H9 (cell line): ENCODE measurements at regions not wholly inside any gene's neighbourhood (a gene's known extent, or its start where the extent isn't known, plus 50 kb on each side); places are given as distances from the start of the nearest gene placed in this dataset.

Experiments used
- DNase-seq: peaks from one replicate; pipeline ENCODE4 v3.0.0-alpha.2; 2017
- H2AFZ ChIP-seq: one replicate; pipeline ENCODE4 v1.6.1; 2013; ENCODE audit warnings: mild to moderate bottlenecking, low read length, control low read depth, moderate library complexity
- H2AK5ac ChIP-seq: 2 replicates; pipeline ENCODE4 v1.6.1; 2013; ENCODE audit warnings: low read length, control low read depth, mixed read lengths; ENCODE audit not compliant: insufficient read length
- H2BK120ac ChIP-seq: one replicate; pipeline ENCODE4 v1.6.1; 2013; ENCODE audit warnings: low read depth, mild to moderate bottlenecking, low read length, control low read depth, inconsistent platforms; ENCODE audit not compliant: poor library complexity, severe bottlenecking
- H2BK12ac ChIP-seq: 2 replicates; pipeline ENCODE4 v1.6.1; 2013; ENCODE audit warnings: low read length, control low read depth, mixed read lengths, low read depth; ENCODE audit not compliant: insufficient read length
- H2BK15ac ChIP-seq: 2 replicates; pipeline ENCODE4 v1.6.1; 2013; ENCODE audit warnings: low read depth, low read length, control low read depth
- H2BK20ac ChIP-seq: one replicate; pipeline ENCODE4 v1.6.1; 2013; ENCODE audit warnings: low read depth, mild to moderate bottlenecking, low read length, control low read depth, inconsistent platforms; ENCODE audit not compliant: poor library complexity, severe bottlenecking
- H2BK5ac ChIP-seq: 2 replicates; pipeline ENCODE4 v1.6.1; 2013; ENCODE audit warnings: low read length, control low read depth, mixed read lengths; ENCODE audit not compliant: insufficient read length
- H3K14ac ChIP-seq: 2 replicates; pipeline ENCODE4 v1.6.1; 2013; ENCODE audit warnings: low read length, control low read depth; ENCODE audit not compliant: insufficient read depth
- H3K18ac ChIP-seq: 2 replicates; pipeline ENCODE4 v1.6.1; 2013; ENCODE audit warnings: low read depth, mild to moderate bottlenecking, mixed read lengths, low read length, control low read depth; ENCODE audit not compliant: insufficient read length
- H3K23ac ChIP-seq: 2 replicates; pipeline ENCODE4 v1.6.1; 2013; ENCODE audit warnings: low read length, control low read depth, mixed read lengths, low read depth; ENCODE audit not compliant: insufficient read length
- H3K23me2 ChIP-seq: 2 replicates; pipeline ENCODE4 v1.6.1; 2013; ENCODE audit warnings: low read depth, mild to moderate bottlenecking, mixed read lengths, low read length, control low read depth; ENCODE audit not compliant: insufficient read length, poor library complexity, severe bottlenecking
- H3K27ac ChIP-seq: 2 replicates; pipeline ENCODE4 v1.5.1; 2013; ENCODE audit warnings: low read length, control low read depth, mixed read lengths, low read depth; ENCODE audit not compliant: insufficient read length
- H3K27me3 ChIP-seq: 2 replicates; pipeline ENCODE4 v1.6.1; 2013; ENCODE audit warnings: low read length, control low read depth, inconsistent platforms; ENCODE audit not compliant: insufficient read depth
- H3K4ac ChIP-seq: 2 replicates; pipeline ENCODE4 v1.6.1; 2013; ENCODE audit warnings: low read depth, mild to moderate bottlenecking, control low read depth, inconsistent platforms, low read length, moderate library complexity
- H3K4me1 ChIP-seq: 2 replicates; pipeline ENCODE4 v1.6.1; 2013; ENCODE audit warnings: low read length, control low read depth, inconsistent platforms; ENCODE audit not compliant: insufficient read depth
- H3K4me2 ChIP-seq: 2 replicates; pipeline ENCODE4 v1.6.1; 2013; ENCODE audit warnings: low read length, control low read depth, mixed read lengths; ENCODE audit not compliant: insufficient read length, insufficient read depth
- H3K56ac ChIP-seq: 2 replicates; pipeline ENCODE4 v1.6.1; 2013; ENCODE audit warnings: low read depth, mild to moderate bottlenecking, mixed read lengths, low read length, control low read depth; ENCODE audit not compliant: insufficient read length
- H3K79me1 ChIP-seq: 2 replicates; pipeline ENCODE4 v1.6.1; 2013; ENCODE audit warnings: low read depth, mild to moderate bottlenecking, moderate library complexity, low read length, control low read depth, inconsistent platforms; ENCODE audit not compliant: insufficient read depth, poor library complexity, severe bottlenecking
- H3K79me2 ChIP-seq: 2 replicates; pipeline ENCODE4 v1.6.1; 2013; ENCODE audit warnings: low read length, control low read depth, inconsistent platforms; ENCODE audit not compliant: insufficient read depth
- H3K9ac ChIP-seq: 2 replicates; pipeline ENCODE4 v1.6.1; 2013; ENCODE audit warnings: low read length, control low read depth, mixed read lengths; ENCODE audit not compliant: insufficient read length; ENCODE audit errors: extremely low read depth
- H3K9me3 ChIP-seq: one replicate; pipeline ENCODE4 v1.6.1; 2013; ENCODE audit warnings: low read depth, low read length, inconsistent platforms; ENCODE audit not compliant: control insufficient read depth
- H3T11ph ChIP-seq: one replicate; pipeline ENCODE4 v1.6.1; 2013; ENCODE audit warnings: mild to moderate bottlenecking, low read length, control low read depth, inconsistent platforms
- H4K20me1 ChIP-seq: one replicate; pipeline ENCODE4 v1.6.1; 2013; ENCODE audit not compliant: control insufficient read depth, insufficient read length, insufficient read depth
- H4K5ac ChIP-seq: 2 replicates; pipeline ENCODE4 v1.6.1; 2013; ENCODE audit warnings: low read depth, mild to moderate bottlenecking, mixed read lengths, low read length, control low read depth; ENCODE audit not compliant: insufficient read length
- H4K8ac ChIP-seq: replicated peaks from 2 replicates; pipeline ENCODE4 v1.6.1; 2013; ENCODE audit warnings: low read length, control low read depth, mixed read lengths, low read depth; ENCODE audit not compliant: insufficient read length
- H4K91ac ChIP-seq: 2 replicates; pipeline ENCODE4 v1.6.1; 2013; ENCODE audit warnings: low read depth, mild to moderate bottlenecking, moderate library complexity, mixed read lengths, low read length, control low read depth; ENCODE audit not compliant: insufficient read length
- H3K27ac Mint-ChIP-seq, 3 experiments: 2 replicates in 2 of 3; 3 replicates in 1 of 3; pipeline ENCODE4 v1.8.0; 2020 to 2021; ENCODE audit warnings: mixed read lengths in 3 of 3, mild to moderate bottlenecking in 1 of 3, moderate library complexity in 1 of 3
- H3K27me3 Mint-ChIP-seq: 2 replicates; pipeline ENCODE4 v1.8.0; 2021; ENCODE audit warnings: low read depth, mild to moderate bottlenecking, moderate library complexity, mixed read lengths
- H3K36me3 Mint-ChIP-seq, 3 experiments: 2 replicates in 2 of 3; 3 replicates in 1 of 3; pipeline ENCODE4 v1.8.0; 2020 to 2021; ENCODE audit warnings: low read depth in 3 of 3, mixed read lengths in 3 of 3; ENCODE audit not compliant: insufficient read depth in 1 of 3
- H3K4me1 Mint-ChIP-seq, 2 experiments: 2 replicates each; pipeline ENCODE4 v1.8.0; 2020; ENCODE audit warnings: mixed read lengths in 2 of 2
- H3K4me3 Mint-ChIP-seq, 2 experiments: 2 replicates in 1 of 2; 3 replicates in 1 of 2; pipeline ENCODE4 v1.8.0; 2020 to 2021; ENCODE audit warnings: mild to moderate bottlenecking in 2 of 2, mixed read lengths in 2 of 2, moderate library complexity in 1 of 2
- H3K9me3 Mint-ChIP-seq, 2 experiments: 2 replicates in 1 of 2; 3 replicates in 1 of 2; pipeline ENCODE4 v1.8.0; 2020; ENCODE audit warnings: mild to moderate bottlenecking in 2 of 2, mixed read lengths in 2 of 2, moderate library complexity in 1 of 2
- WGBS: extraction: QIAGEN DNeasy Blood & Tissue Kit; methylation state at CpG from one replicate; pipeline ENCODE4 v1.1.7; 2013; ENCODE audit warnings: missing lambda C conversion rate, low lambda C conversion rate, mixed read lengths; ENCODE audit not compliant: insufficient read length; ENCODE audit errors: extremely low coverage; 5-methylcytosine and 5-hydroxymethylcytosine counted together
- TF ChIP-seq, protein P1 (sequence below): fragments of 200-600 bp; sonication (generic); conservative IDR thresholded peaks from 3 replicates; pipeline ENCODE4 v1.8.0; 2021; ENCODE audit warnings: antibody characterized with exemption, mild to moderate bottlenecking

DNA sequence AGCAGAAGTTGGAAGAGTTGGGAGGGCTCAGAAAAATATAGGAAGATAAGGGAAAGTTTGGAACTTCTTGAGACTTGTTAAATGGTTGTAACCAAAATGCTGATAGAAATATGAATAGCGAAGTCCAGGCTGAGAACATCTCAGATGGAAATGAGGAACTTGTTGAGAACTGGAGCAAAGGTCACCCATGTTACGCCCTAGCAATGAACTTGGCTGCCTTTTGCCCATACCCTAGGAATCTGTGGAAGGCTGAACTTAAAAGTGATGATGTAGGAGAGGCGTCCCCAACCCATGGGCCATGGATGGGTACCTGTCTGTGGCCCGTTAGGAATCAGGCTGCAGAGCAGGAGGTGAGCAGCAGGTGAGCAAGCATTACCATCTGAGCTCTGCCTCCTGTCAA, 347.8 kb downstream of the ARL4A start:
- H4K5ac ChIP-seq = no peak overlapping the region
- H2BK120ac ChIP-seq = no peak overlapping the region
- H3K4me2 ChIP-seq = no peak overlapping the region
- H3K18ac ChIP-seq = no peak overlapping the region
- no peaks in the 10 kb centered on the region for H3K79me1 ChIP-seq
- TF ChIP-seq, protein P1, sequence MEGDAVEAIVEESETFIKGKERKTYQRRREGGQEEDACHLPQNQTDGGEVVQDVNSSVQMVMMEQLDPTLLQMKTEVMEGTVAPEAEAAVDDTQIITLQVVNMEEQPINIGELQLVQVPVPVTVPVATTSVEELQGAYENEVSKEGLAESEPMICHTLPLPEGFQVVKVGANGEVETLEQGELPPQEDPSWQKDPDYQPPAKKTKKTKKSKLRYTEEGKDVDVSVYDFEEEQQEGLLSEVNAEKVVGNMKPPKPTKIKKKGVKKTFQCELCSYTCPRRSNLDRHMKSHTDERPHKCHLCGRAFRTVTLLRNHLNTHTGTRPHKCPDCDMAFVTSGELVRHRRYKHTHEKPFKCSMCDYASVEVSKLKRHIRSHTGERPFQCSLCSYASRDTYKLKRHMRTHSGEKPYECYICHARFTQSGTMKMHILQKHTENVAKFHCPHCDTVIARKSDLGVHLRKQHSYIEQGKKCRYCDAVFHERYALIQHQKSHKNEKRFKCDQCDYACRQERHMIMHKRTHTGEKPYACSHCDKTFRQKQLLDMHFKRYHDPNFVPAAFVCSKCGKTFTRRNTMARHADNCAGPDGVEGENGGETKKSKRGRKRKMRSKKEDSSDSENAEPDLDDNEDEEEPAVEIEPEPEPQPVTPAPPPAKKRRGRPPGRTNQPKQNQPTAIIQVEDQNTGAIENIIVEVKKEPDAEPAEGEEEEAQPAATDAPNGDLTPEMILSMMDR = no peak
- no CpG with 5 or more reads among the region's 4 CpGs for WGBS
- no peak overlapping the region for H3K14ac ChIP-seq
- no peaks in the 10 kb centered on the region; the same call in 1 of the 2 replicates for H3K4me1 ChIP-seq
- no peak overlapping the region for H2BK20ac ChIP-seq
- no peak overlapping the region for H4K91ac ChIP-seq
- Mint-ChIP-seq H3K4me3 (no peak overlapping the region), H3K4me1 (peaks cover 38 to 40% of the 10 kb centered on the region in 2 experiments), H3K36me3 (peaks cover 14 to 19% (median 16%) of the 10 kb centered on the region in 3 experiments), H3K9me3 (peaks cover 16 to 18% of the 10 kb centered on the region in 2 experiments), H3K27me3 (no peaks in the 10 kb centered on the region), H3K27ac (peak overlapping the region in 2 of 3 experiments; percentile 40 to 75; a peak in 2 of 7 replicates)
- H3K23ac ChIP-seq = no peak overlapping the region
- H3K27me3 ChIP-seq = no peaks in the 10 kb centered on the region
- H3K79me2 ChIP-seq = no peaks in the 10 kb centered on the region
- no peak overlapping the region for H3K9ac ChIP-seq
- H2BK12ac ChIP-seq = no peak overlapping the region
- no peak for DNase-seq
- H2AFZ ChIP-seq = no peak overlapping the region
- H3K23me2 ChIP-seq = no peaks in the 10 kb centered on the region
- peaks cover 7% of the 10 kb centered on the region for H3K9me3 ChIP-seq
- no peak overlapping the region for H3T11ph ChIP-seq
- no peak overlapping the region for H4K8ac ChIP-seq
- H2AK5ac ChIP-seq = no peak overlapping the region
- no peak overlapping the region for H3K27ac ChIP-seq
- H2BK15ac ChIP-seq = no peak overlapping the region
- no peak overlapping the region for H2BK5ac ChIP-seq
- H3K56ac ChIP-seq = no peak overlapping the region
- no peaks in the 10 kb centered on the region for H4K20me1 ChIP-seq
- H3K4ac ChIP-seq = no peak overlapping the region
